ENCODE measurements at regions not wholly inside any gene's neighbourhood (a gene's known extent, or its start where the extent isn't known, plus 50 kb on each side); places are given as distances from the start of the nearest gene placed in this dataset.
A peak's percentile ranks its signal among the peaks of the same experiment; 100 is the strongest.

DNA sequence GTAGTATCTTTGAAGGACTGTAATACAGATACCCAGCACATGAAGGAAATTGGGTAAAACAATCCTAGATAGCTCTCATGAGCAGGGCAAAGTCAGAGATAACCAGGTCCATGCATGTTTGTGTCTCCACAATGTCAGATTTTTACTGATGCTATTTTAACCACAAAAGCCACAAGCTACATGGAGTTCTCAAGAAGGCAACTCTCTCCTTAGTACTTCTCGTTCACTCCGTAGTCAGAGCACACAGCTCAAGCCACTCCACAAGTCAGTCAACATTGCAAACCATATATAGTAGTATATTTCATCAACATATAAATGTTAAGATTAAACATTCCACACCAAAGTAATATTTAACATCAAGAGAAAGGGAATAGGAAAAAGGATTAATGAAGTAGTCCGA is 98.0 kb upstream of the PIK3CG start:
- CTCF ChIA-PET, result no interaction called here
- no peak overlapping the region for H2AFZ ChIP-seq (replicated peaks; ENCODE audit: low read length, poor library complexity)
- 83% methylated on average over 1 of the region's 3 CpGs; no CpG with 5 or more reads in 1 of the 2 experiments for WGBS, 2 experiments (ENCODE audit: extremely low coverage in 2 of 2, insufficient read length in 1 of 2)

More for the DNA sequence above, 98.0 kb upstream of the PIK3CG start:
- Histone ChIP-seq H4K91ac (ENCODE audit: insufficient read depth, low read depth, low read length) (peak overlapping the region; percentile 93), H3K9ac (ENCODE audit: low read depth, low read length) (no peak overlapping the region), H4K5ac (ENCODE audit: low read depth, low read length) (peak overlapping the region; percentile 98), H2BK15ac (ENCODE audit: low read depth, low read length) (peak overlapping the region; percentile 78; the same call in 2 of the 3 replicates), H2BK5ac (ENCODE audit: low read depth, low read length, poor library complexity, severe bottlenecking) (peak overlapping the region; percentile 99), H3K4me3 (ENCODE audit: insufficient read depth, low read depth, low read length) (no peak overlapping the region), H2BK20ac (ENCODE audit: low read depth, low read length) (peak overlapping the region; percentile 75), H3K4me2 (ENCODE audit: low read depth, low read length) (peak overlapping the region; percentile 65; the same call in 1 of the 2 replicates), H3K56ac (ENCODE audit: extremely low read depth, insufficient read depth, low read length) (peak overlapping the region; percentile 41; the same call in 1 of the 2 replicates), H3K4me1 (ENCODE audit: control insufficient read depth, insufficient read depth, low read length) (peaks cover 26% of the 10 kb centered on the region), H3K14ac (replicated peaks; ENCODE audit: low read depth, low read length) (peak overlapping the region; percentile 65), H3K27me3 (ENCODE audit: control insufficient read depth, insufficient read depth, low read length) (no peaks in the 10 kb centered on the region), H3K79me1 (ENCODE audit: low read depth in 1 of 2, low read length in 2 of 2) (peaks cover 27 to 54% of the 10 kb centered on the region in 2 experiments; a peak in 3 of 4 replicates), H4K20me1 (ENCODE audit: insufficient read depth, low read length) (no peaks in the 10 kb centered on the region), H3K18ac (ENCODE audit: low read depth, low read length) (peak overlapping the region; percentile 99; the same call in 1 of the 2 replicates), H4K8ac (ENCODE audit: low read depth in 2 of 2, low read length in 2 of 2) (peak overlapping the region; percentile 81 to 90), H3K4ac (ENCODE audit: low read depth, low read length) (peak overlapping the region; percentile 92), H2AK5ac (ENCODE audit: low read depth, low read length) (peak overlapping the region; percentile 80; the same call in 1 of the 2 replicates), H3K27ac (ENCODE audit: insufficient read depth, low read length) (peak overlapping the region; percentile 85), H3K36me3 (ENCODE audit: control insufficient read depth, insufficient read depth, low read length) (no peaks in the 10 kb centered on the region), H3K9me3 (ENCODE audit: control insufficient read depth, insufficient read depth, low read length) (no peaks in the 10 kb centered on the region), H2BK120ac (ENCODE audit: low read depth, low read length) (peak overlapping the region; percentile 81), H3K9me1 (ENCODE audit: insufficient read depth, low read length) (peaks cover 13% of the 10 kb centered on the region), H3K23ac (ENCODE audit: low read depth, low read length) (peak overlapping the region; percentile 70), H2AK9ac (replicated peaks; ENCODE audit: low read depth, low read length, poor library complexity) (no peak overlapping the region)
- POLR2A ChIA-PET (ENCODE audit: unreplicated experiment), result interaction anchor here (0.6 kb wide), 1 partner anchor 332 kb away, joined by 3 read pairs; no protein-coding TSS in a partner anchor
- in situ Hi-C loops (cut with MboI; ENCODE audit: low sequenced_read_pairs) (no loop called here), dilution Hi-C loops (cut with HindIII; ENCODE audit: low sequenced_read_pairs, unreplicated experiment) (no loop called here), intact Hi-C loops (cut with micrococcal nuclease) (no loop called here)
- ATAC-seq (ENCODE audit: low read depth) (no peak), DNase-seq (peak; percentile 51)
- no TSS peak for BruUV-seq (replicated peaks)
- TF ChIP-seq, protein P1, sequence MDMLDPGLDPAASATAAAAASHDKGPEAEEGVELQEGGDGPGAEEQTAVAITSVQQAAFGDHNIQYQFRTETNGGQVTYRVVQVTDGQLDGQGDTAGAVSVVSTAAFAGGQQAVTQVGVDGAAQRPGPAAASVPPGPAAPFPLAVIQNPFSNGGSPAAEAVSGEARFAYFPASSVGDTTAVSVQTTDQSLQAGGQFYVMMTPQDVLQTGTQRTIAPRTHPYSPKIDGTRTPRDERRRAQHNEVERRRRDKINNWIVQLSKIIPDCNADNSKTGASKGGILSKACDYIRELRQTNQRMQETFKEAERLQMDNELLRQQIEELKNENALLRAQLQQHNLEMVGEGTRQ (IDR thresholded peaks at IDR 0.05; ENCODE audit: low read depth, low read length), result no peak
- TF ChIP-seq NFE2L2 (IDR thresholded peaks at IDR 0.05; ENCODE audit: low read depth, low read length) (no peak), CHD1 (IDR thresholded peaks at IDR 0.05; ENCODE audit: low read depth, low read length) (no peak), ELK1 (IDR thresholded peaks at IDR 0.05; ENCODE audit: borderline replicate concordance, low read depth, low read length) (no peak), FOS (IDR thresholded peaks at IDR 0.05; ENCODE audit: low read depth, low read length) (no peak), MAFK (IDR thresholded peaks at IDR 0.05; ENCODE audit: low read depth, low read length) (no peak), RCOR1 (IDR thresholded peaks at IDR 0.05; ENCODE audit: insufficient replicate concordance, low read length) (no peak), SMC3 (IDR thresholded peaks at IDR 0.05; ENCODE audit: low read depth, low read length) (no peak), CEBPB (IDR thresholded peaks at IDR 0.05; ENCODE audit: low read depth, low read length) (no peak), POLR2A (IDR thresholded peaks at IDR 0.05; ENCODE audit: low read depth, low read length) (no peak)
- TF ChIP-seq, protein P2, sequence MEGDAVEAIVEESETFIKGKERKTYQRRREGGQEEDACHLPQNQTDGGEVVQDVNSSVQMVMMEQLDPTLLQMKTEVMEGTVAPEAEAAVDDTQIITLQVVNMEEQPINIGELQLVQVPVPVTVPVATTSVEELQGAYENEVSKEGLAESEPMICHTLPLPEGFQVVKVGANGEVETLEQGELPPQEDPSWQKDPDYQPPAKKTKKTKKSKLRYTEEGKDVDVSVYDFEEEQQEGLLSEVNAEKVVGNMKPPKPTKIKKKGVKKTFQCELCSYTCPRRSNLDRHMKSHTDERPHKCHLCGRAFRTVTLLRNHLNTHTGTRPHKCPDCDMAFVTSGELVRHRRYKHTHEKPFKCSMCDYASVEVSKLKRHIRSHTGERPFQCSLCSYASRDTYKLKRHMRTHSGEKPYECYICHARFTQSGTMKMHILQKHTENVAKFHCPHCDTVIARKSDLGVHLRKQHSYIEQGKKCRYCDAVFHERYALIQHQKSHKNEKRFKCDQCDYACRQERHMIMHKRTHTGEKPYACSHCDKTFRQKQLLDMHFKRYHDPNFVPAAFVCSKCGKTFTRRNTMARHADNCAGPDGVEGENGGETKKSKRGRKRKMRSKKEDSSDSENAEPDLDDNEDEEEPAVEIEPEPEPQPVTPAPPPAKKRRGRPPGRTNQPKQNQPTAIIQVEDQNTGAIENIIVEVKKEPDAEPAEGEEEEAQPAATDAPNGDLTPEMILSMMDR (conservative IDR thresholded peaks at IDR 0.05; ENCODE audit: low read depth, low read length), result no peak
